Peyer's patch (tissue), 4 donors: ENCODE measurements at regions not wholly inside any gene's neighbourhood (a gene's known extent, or its start where the extent isn't known, plus 50 kb on each side); places are given as distances from the start of the nearest gene placed in this dataset.

Source experiments
- DNase-seq, 3 donors: peaks; one replicate each; pipeline ENCODE4 v3.0.0-alpha.2; 2017 to 2019
- H3K27ac ChIP-seq, 4 donors: fragments of 200-600 bp; sonication (generic); one replicate each; pipeline ENCODE4 v1.5.1; 2016 to 2019
- H3K27me3 ChIP-seq, 2 donors: fragments of 200-600 bp; sonication (generic); one replicate each; pipeline ENCODE4 v1.5.1; 2019
- H3K36me3 ChIP-seq, 3 donors: fragments of 200-600 bp; sonication (generic); one replicate each; pipeline ENCODE4 v1.5.1; 2016 to 2019
- H3K4me1 ChIP-seq, 4 donors: fragments of 200-600 bp; sonication (generic); one replicate each; pipeline ENCODE4 v1.5.1; 2016 to 2019
- H3K4me3 ChIP-seq, 4 donors: fragments of 200-600 bp; sonication (generic); 1 replicate in 3 of 4; 2 replicates in 1 of 4; pipeline ENCODE4 v1.5.1; 2016 to 2019; ENCODE audit warnings: mild to moderate bottlenecking in 1 of 4
- H3K9me3 ChIP-seq, 4 donors: fragments of 200-600 bp; sonication (generic); one replicate each; pipeline ENCODE4 v1.5.1; 2016 to 2019; ENCODE audit warnings: mild to moderate bottlenecking in 1 of 4
- CTCF ChIP-seq, 6 experiments: fragments of 450-650 bp in 4 of 6; fragments of 200-600 bp in 2 of 6; sonication (generic) in 1 of 6; IDR thresholded peaks; one replicate each; pipeline ENCODE4 v1.5.1; 2017 to 2019; ENCODE audit warnings: antibody characterized with exemption in 6 of 6, mild to moderate bottlenecking in 3 of 6, moderate library complexity in 1 of 6
- POLR2A ChIP-seq, 2 donors: fragments of 450-650 bp; IDR thresholded peaks; one replicate each; pipeline ENCODE4 v1.5.1; 2017; ENCODE audit warnings: antibody characterized with exemption in 2 of 2, mild to moderate bottlenecking in 2 of 2, moderate library complexity in 2 of 2

GRCh38 chr16:85188822-85189672 lies 76.8 kb upstream of the CIBAR2 start:
- peaks cover 0 to 5% (median 0%) of the 10 kb centered on the region in 4 donors for H3K4me1 ChIP-seq
- H3K9me3 ChIP-seq: peaks cover 0 to 5% (median 0%) of the 10 kb centered on the region in 4 donors
- no peak overlapping the region for H3K4me3 ChIP-seq
- no peaks in the 10 kb centered on the region for H3K36me3 ChIP-seq
- DNase-seq: no peak
- H3K27me3 ChIP-seq: no peaks in the 10 kb centered on the region
- no peak overlapping the region for H3K27ac ChIP-seq
- no peak for TF ChIP-seq POLR2A (IDR thresholded peaks at IDR 0.05)
- no peak for TF ChIP-seq CTCF (IDR thresholded peaks at IDR 0.05)

GRCh38 chr16:85190572-85190971 lies 78.3 kb upstream of the CIBAR2 start:
- no peaks in the 10 kb centered on the region for H3K27me3 ChIP-seq
- TF ChIP-seq POLR2A (IDR thresholded peaks at IDR 0.05) (no peak), CTCF (IDR thresholded peaks at IDR 0.05) (no peak)
- H3K4me3 ChIP-seq: no peak overlapping the region
- H3K36me3 ChIP-seq: no peaks in the 10 kb centered on the region
- H3K27ac ChIP-seq: no peak overlapping the region
- DNase-seq: no peak
- H3K4me1 ChIP-seq: peaks cover 0 to 5% (median 0%) of the 10 kb centered on the region in 4 donors
- no peaks in the 10 kb centered on the region for H3K9me3 ChIP-seq

- no peak for DNase-seq
- Histone ChIP-seq H3K27me3 (no peaks in the 10 kb centered on the region), H3K9me3 (no peaks in the 10 kb centered on the region), H3K4me1 (peaks cover 0 to 13% (median 0%) of the 10 kb centered on the region in 4 donors), H3K36me3 (no peaks in the 10 kb centered on the region), H3K27ac (no peak overlapping the region), H3K4me3 (no peak overlapping the region)
- TF ChIP-seq POLR2A (IDR thresholded peaks at IDR 0.05) (no peak), CTCF (IDR thresholded peaks at IDR 0.05) (no peak)
Observed at GRCh38 chr16:85191341-85191965, 79.2 kb upstream of the CIBAR2 start.

GRCh38 chr16:85192238-85193114 lies 80.2 kb upstream of the CIBAR2 start:
- peaks cover 0 to 24% (median 0%) of the 10 kb centered on the region in 4 donors for H3K4me1 ChIP-seq
- TF ChIP-seq POLR2A (IDR thresholded peaks at IDR 0.05): no peak
- DNase-seq: no peak
- no peak overlapping the region for H3K4me3 ChIP-seq
- H3K27me3 ChIP-seq: no peaks in the 10 kb centered on the region
- no peaks in the 10 kb centered on the region for H3K36me3 ChIP-seq
- H3K27ac ChIP-seq: peak overlapping the region in 1 of 4 donors; percentile 46
- no peaks in the 10 kb centered on the region for H3K9me3 ChIP-seq

GRCh38 chr16:85193115-85193493 lies 80.8 kb upstream of the CIBAR2 start:
- Histone ChIP-seq H3K36me3 (no peaks in the 10 kb centered on the region), H3K4me1 (peaks cover 0 to 28% (median 0%) of the 10 kb centered on the region in 4 donors)

More at GRCh38 chr16:85193115-85193493, 80.8 kb upstream of the CIBAR2 start:
- Histone ChIP-seq H3K27me3 (no peaks in the 10 kb centered on the region), H3K27ac (no peak overlapping the region), H3K4me3 (no peak overlapping the region), H3K9me3 (no peaks in the 10 kb centered on the region)
- TF ChIP-seq POLR2A (IDR thresholded peaks at IDR 0.05) (no peak), CTCF (IDR thresholded peaks at IDR 0.05) (no peak)
- DNase-seq: no peak
